ENCODE measurements at regions not wholly inside any gene's neighbourhood (a gene's known extent, or its start where the extent isn't known, plus 50 kb on each side); places are given as distances from the start of the nearest gene placed in this dataset.

- Histone ChIP-seq H3K27ac (ENCODE audit: low read depth in 1 of 2, low read length in 2 of 2) (no peak overlapping the region), H3K27me3 (ENCODE audit: control insufficient read depth in 2 of 2, insufficient read depth in 2 of 2, low read length in 2 of 2) (no peaks in the 10 kb centered on the region), H3K79me2 (ENCODE audit: insufficient read depth, low read length) (no peaks in the 10 kb centered on the region), H2AFZ (ENCODE audit: insufficient read depth, low read depth, low read length, poor library complexity, severe bottlenecking) (no peak overlapping the region), H3K4me1 (ENCODE audit: control insufficient read depth in 1 of 2, insufficient read depth in 2 of 2, low read length in 2 of 2) (no peaks in the 10 kb centered on the region), H3K4me2 (replicated peaks; ENCODE audit: extremely low read depth, low read length, poor library complexity, severe bottlenecking) (no peak overlapping the region), H3K4me3 (replicated peaks in 1 of 3; ENCODE audit: low read depth in 2 of 3, low read length in 3 of 3) (no peak overlapping the region), H3K9me3 (replicated peaks in 1 of 2; ENCODE audit: control insufficient read depth in 1 of 2, insufficient read depth in 1 of 2, low read length in 2 of 2) (peaks cover 0 to 9% of the 10 kb centered on the region in 2 donors), H4K20me1 (ENCODE audit: insufficient read depth, low read length) (no peaks in the 10 kb centered on the region), H3K9ac (ENCODE audit: insufficient read depth, low read length, poor library complexity, severe bottlenecking) (no peak overlapping the region), H3K36me3 (replicated peaks in 1 of 2; ENCODE audit: control insufficient read depth in 1 of 2, insufficient read depth in 2 of 2, low read length in 2 of 2) (no peaks in the 10 kb centered on the region)
- Mint-ChIP-seq H3K27ac (peak overlapping the region in 1 of 7 donors; percentile 37), H3K27me3 (ENCODE audit: low read depth in 3 of 3) (peaks cover 2 to 4% (median 2%) of the 10 kb centered on the region in 3 donors), H3K36me3 (no peaks in the 10 kb centered on the region), H3K9me3 (peaks cover 0 to 20% (median 3%) of the 10 kb centered on the region in 7 donors), H3K4me3 (no peak overlapping the region), H3K4me1 (no peaks in the 10 kb centered on the region)
- 95% methylated on average over 24 of the region's 25 CpGs for WGBS (ENCODE audit: insufficient coverage)
- TF ChIP-seq, protein P1, sequence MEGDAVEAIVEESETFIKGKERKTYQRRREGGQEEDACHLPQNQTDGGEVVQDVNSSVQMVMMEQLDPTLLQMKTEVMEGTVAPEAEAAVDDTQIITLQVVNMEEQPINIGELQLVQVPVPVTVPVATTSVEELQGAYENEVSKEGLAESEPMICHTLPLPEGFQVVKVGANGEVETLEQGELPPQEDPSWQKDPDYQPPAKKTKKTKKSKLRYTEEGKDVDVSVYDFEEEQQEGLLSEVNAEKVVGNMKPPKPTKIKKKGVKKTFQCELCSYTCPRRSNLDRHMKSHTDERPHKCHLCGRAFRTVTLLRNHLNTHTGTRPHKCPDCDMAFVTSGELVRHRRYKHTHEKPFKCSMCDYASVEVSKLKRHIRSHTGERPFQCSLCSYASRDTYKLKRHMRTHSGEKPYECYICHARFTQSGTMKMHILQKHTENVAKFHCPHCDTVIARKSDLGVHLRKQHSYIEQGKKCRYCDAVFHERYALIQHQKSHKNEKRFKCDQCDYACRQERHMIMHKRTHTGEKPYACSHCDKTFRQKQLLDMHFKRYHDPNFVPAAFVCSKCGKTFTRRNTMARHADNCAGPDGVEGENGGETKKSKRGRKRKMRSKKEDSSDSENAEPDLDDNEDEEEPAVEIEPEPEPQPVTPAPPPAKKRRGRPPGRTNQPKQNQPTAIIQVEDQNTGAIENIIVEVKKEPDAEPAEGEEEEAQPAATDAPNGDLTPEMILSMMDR (IDR thresholded peaks at IDR 0.05): no peak
- intact Hi-C loops (cut with micrococcal nuclease): no loop called here
- DNase-seq: no peak
Measured at GRCh38 chr18:78518805-78519204, 460.8 kb upstream of the SALL3 start.

DNA sequence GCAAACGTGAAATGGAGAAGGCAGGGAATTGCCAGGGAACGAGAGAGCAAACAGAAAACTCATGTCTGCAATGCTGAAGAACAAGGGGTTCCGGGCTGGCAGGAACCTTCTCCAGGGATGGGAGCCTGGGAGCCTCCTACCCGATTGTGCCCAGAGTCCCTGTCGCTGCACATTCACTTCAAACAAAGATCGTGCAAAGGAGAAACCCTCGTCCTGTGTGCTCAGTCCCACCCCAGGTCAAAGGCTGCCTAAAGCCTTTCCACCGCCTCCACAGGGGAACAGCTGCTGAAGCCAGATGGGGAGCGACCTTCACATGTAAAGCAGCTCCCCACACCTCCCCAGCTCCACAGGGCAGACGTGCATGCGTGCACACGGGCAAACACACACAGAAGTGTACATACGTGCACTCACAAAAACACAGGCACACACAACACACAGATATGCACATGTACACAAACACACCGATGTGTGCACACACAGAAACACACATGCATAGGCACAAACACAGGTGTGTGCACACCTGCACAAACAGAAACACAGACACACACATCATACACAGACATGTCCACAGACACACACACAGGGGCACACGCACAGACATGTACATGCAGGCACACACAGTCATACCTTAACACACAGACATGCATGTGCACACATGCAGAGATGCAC lies 460.1 kb upstream of the SALL3 start:
- Histone ChIP-seq H3K9me3 (replicated peaks in 1 of 2; ENCODE audit: control insufficient read depth in 1 of 2, insufficient read depth in 1 of 2, low read length in 2 of 2) (peaks cover 0 to 9% of the 10 kb centered on the region in 2 donors), H3K9ac (ENCODE audit: insufficient read depth, low read length, poor library complexity, severe bottlenecking) (no peak overlapping the region), H3K4me3 (replicated peaks in 1 of 3; ENCODE audit: low read depth in 2 of 3, low read length in 3 of 3) (no peak overlapping the region), H3K4me2 (replicated peaks; ENCODE audit: extremely low read depth, low read length, poor library complexity, severe bottlenecking) (no peak overlapping the region), H2AFZ (ENCODE audit: insufficient read depth, low read depth, low read length, poor library complexity, severe bottlenecking) (no peak overlapping the region), H3K36me3 (replicated peaks in 1 of 2; ENCODE audit: control insufficient read depth in 1 of 2, insufficient read depth in 2 of 2, low read length in 2 of 2) (no peaks in the 10 kb centered on the region), H4K20me1 (ENCODE audit: insufficient read depth, low read length) (no peaks in the 10 kb centered on the region), H3K27ac (ENCODE audit: low read depth in 1 of 2, low read length in 2 of 2) (no peak overlapping the region), H3K4me1 (ENCODE audit: control insufficient read depth in 1 of 2, insufficient read depth in 2 of 2, low read length in 2 of 2) (no peaks in the 10 kb centered on the region), H3K27me3 (ENCODE audit: control insufficient read depth in 2 of 2, insufficient read depth in 2 of 2, low read length in 2 of 2) (no peaks in the 10 kb centered on the region), H3K79me2 (ENCODE audit: insufficient read depth, low read length) (no peaks in the 10 kb centered on the region)
- intact Hi-C loops (cut with micrococcal nuclease): no loop called here
- TF ChIP-seq, protein P1 (IDR thresholded peaks at IDR 0.05): no peak
- Mint-ChIP-seq H3K4me1 (no peaks in the 10 kb centered on the region), H3K36me3 (no peaks in the 10 kb centered on the region), H3K9me3 (peaks cover 0 to 20% (median 3%) of the 10 kb centered on the region in 7 donors), H3K27me3 (ENCODE audit: low read depth in 3 of 3) (peaks cover 2 to 4% (median 2%) of the 10 kb centered on the region in 3 donors), H3K27ac (no peak overlapping the region), H3K4me3 (no peak overlapping the region)
- WGBS (ENCODE audit: insufficient coverage): 91% methylated on average over 15 of the region's 15 CpGs
- DNase-seq: no peak
